ENCODE measurements at regions not wholly inside any gene's neighbourhood (a gene's known extent, or its start where the extent isn't known, plus 50 kb on each side); places are given as distances from the start of the nearest gene placed in this dataset.

DNA sequence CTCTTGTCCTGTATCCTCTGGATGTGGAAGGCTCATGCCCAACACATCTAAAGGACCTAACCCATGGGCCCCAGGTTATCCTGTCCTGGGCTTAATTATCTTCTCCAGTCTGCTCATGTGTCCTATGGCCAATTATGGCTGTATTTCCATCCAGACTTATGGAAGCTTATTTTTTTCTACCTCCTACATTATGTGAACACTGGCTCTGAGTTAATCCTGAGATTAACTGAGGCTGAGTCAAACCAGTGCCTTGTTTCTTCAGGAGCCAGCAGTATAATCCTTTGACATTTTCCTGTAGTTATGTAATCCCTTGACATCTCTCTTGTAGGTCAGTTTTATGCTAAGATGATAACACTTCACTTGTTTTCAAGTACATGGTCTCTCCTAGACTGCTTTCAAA lies 213.6 kb downstream of the PMAIP1 start:
- TF ChIP-seq, protein P1, sequence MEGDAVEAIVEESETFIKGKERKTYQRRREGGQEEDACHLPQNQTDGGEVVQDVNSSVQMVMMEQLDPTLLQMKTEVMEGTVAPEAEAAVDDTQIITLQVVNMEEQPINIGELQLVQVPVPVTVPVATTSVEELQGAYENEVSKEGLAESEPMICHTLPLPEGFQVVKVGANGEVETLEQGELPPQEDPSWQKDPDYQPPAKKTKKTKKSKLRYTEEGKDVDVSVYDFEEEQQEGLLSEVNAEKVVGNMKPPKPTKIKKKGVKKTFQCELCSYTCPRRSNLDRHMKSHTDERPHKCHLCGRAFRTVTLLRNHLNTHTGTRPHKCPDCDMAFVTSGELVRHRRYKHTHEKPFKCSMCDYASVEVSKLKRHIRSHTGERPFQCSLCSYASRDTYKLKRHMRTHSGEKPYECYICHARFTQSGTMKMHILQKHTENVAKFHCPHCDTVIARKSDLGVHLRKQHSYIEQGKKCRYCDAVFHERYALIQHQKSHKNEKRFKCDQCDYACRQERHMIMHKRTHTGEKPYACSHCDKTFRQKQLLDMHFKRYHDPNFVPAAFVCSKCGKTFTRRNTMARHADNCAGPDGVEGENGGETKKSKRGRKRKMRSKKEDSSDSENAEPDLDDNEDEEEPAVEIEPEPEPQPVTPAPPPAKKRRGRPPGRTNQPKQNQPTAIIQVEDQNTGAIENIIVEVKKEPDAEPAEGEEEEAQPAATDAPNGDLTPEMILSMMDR (IDR thresholded peaks at IDR 0.05), result no peak
- TF ChIP-seq POLR2A (IDR thresholded peaks at IDR 0.05) (no peak), POLR2AphosphoS5 (IDR thresholded peaks at IDR 0.05) (no peak)

Data from suprapubic skin (tissue), 4 donors.